Common myeloid progenitor, CD34-positive (primary cell): ENCODE measurements at regions not wholly inside any gene's neighbourhood (a gene's known extent, or its start where the extent isn't known, plus 50 kb on each side); places are given as distances from the start of the nearest gene placed in this dataset.

Experiments used
- CTCF ChIA-PET: fragments of 350-600 bp; sonication (Branson Sonifier 250); formaldehyde crosslinking; loops from one replicate; lab custom pipeline; 2021; ENCODE audit warnings: antibody characterized with exemption; lab: Charles Lee
- POLR2A ChIA-PET: fragments of 350-600 bp; sonication (Branson Sonifier 250); formaldehyde crosslinking; loops from one replicate; lab custom pipeline; 2021; ENCODE audit warnings: antibody characterized with exemption; lab: Charles Lee
- DNase-seq, 3 donors: peaks; one replicate each; pipeline versions ENCODE4 v3.0.0 to v3.0.0-alpha.2; 2013
- H3K27ac ChIP-seq, 2 experiments: 1 replicate in 1 of 2; 2 replicates in 1 of 2; pipeline ENCODE4 v1.7.0; 2013; ENCODE audit warnings: inconsistent platforms in 2 of 2, low read length in 2 of 2, mild to moderate bottlenecking in 2 of 2, low read depth in 1 of 2, moderate library complexity in 1 of 2; ENCODE audit not compliant: severe bottlenecking in 2 of 2, insufficient read depth in 1 of 2, poor library complexity in 1 of 2
- H3K27me3 ChIP-seq, 5 experiments: replicated peaks in 2 of 5; 1 replicate in 3 of 5; 2 replicates in 2 of 5; pipeline versions ENCODE4 v1.6.1 to v1.7.0; 2013; ENCODE audit warnings: low read length in 4 of 5, mild to moderate bottlenecking in 2 of 5, moderate library complexity in 2 of 5, inconsistent platforms in 1 of 5; ENCODE audit not compliant: insufficient read depth in 5 of 5, control insufficient read depth in 4 of 5
- H3K36me3 ChIP-seq, 4 experiments: 1 replicate in 2 of 4; 2 replicates in 2 of 4; pipeline versions ENCODE4 v1.6.1 to v1.7.0; 2013; ENCODE audit warnings: low read length in 3 of 4, control low read depth in 1 of 4, mild to moderate bottlenecking in 1 of 4; ENCODE audit not compliant: control insufficient read depth in 4 of 4, insufficient read depth in 4 of 4
- H3K4me1 ChIP-seq, 4 experiments: 1 replicate in 3 of 4; 2 replicates in 1 of 4; pipeline versions ENCODE4 v1.6.1 to v1.7.1; 2013; ENCODE audit warnings: low read length in 3 of 4, mild to moderate bottlenecking in 3 of 4, control low read depth in 1 of 4, inconsistent platforms in 1 of 4, moderate library complexity in 1 of 4; ENCODE audit not compliant: control insufficient read depth in 4 of 4, insufficient read depth in 4 of 4; ENCODE audit errors: control extremely low read depth in 1 of 4
- H3K4me3 ChIP-seq, 7 experiments: 1 replicate in 4 of 7; 2 replicates in 3 of 7; pipeline versions ENCODE4 v1.5.1 to v1.7.0; 2013; ENCODE audit warnings: mild to moderate bottlenecking in 7 of 7, low read length in 6 of 7, moderate library complexity in 6 of 7, inconsistent platforms in 2 of 7, low read depth in 2 of 7, control low read depth in 1 of 7; ENCODE audit not compliant: insufficient read depth in 4 of 7, control insufficient read depth in 1 of 7; ENCODE audit errors: extremely low read depth in 1 of 7
- H3K9me3 ChIP-seq, 5 experiments: 1 replicate in 4 of 5; 2 replicates in 1 of 5; pipeline versions ENCODE4 v1.6.1 to v1.7.1; 2013; ENCODE audit warnings: low read length in 4 of 5, mild to moderate bottlenecking in 2 of 5, inconsistent platforms in 1 of 5, low read depth in 1 of 5, moderate library complexity in 1 of 5; ENCODE audit not compliant: control insufficient read depth in 4 of 5, insufficient read depth in 2 of 5; ENCODE audit errors: control extremely low read depth in 1 of 5
- WGBS: methylation state at CpG from one replicate; pipeline ENCODE4 v1.1.5; 2013; ENCODE audit not compliant: insufficient coverage; 5-methylcytosine and 5-hydroxymethylcytosine counted together

- POLR2A ChIA-PET: no interaction called here
- peak; percentile 38 to 70 (median 63) for DNase-seq
These were observed 62.5 kb upstream of the SNRK start for GRCh38 chr3:43223670-43224364.

GRCh38 chr3:43222590-43222989 is 63.8 kb upstream of the SNRK start:
- ChIA-PET POLR2A (no interaction called here), CTCF (interaction anchor here (1.0 to 3.2 kb wide), 7 partner anchors 11 to 280 kb away, joined by 3 to 35 read pairs (median 5); no protein-coding TSS in a partner anchor)
- no peak overlapping the region for H3K27ac ChIP-seq
- WGBS: 92% methylated on average over 4 of the region's 4 CpGs
- no peaks in the 10 kb centered on the region for H3K27me3 ChIP-seq
- no peaks in the 10 kb centered on the region for H3K36me3 ChIP-seq
- DNase-seq: no peak
- no peaks in the 10 kb centered on the region for H3K4me1 ChIP-seq
- H3K9me3 ChIP-seq: peaks cover 0 to 8% (median 3%) of the 10 kb centered on the region in 5 experiments
- no peak overlapping the region for H3K4me3 ChIP-seq

More at GRCh38 chr3:43223670-43224364, 62.5 kb upstream of the SNRK start:
- 83% methylated on average over 1 of the region's 3 CpGs for WGBS
- Histone ChIP-seq H3K36me3 (no peaks in the 10 kb centered on the region), H3K4me1 (no peaks in the 10 kb centered on the region), H3K9me3 (peaks cover 0 to 11% (median 3%) of the 10 kb centered on the region in 5 experiments), H3K4me3 (no peak overlapping the region), H3K27me3 (no peaks in the 10 kb centered on the region), H3K27ac (no peak overlapping the region)
- CTCF ChIA-PET: interaction anchor here (0.7 to 3.2 kb wide), 14 partner anchors 10 to 279 kb away, joined by 3 to 35 read pairs (median 4); no protein-coding TSS in a partner anchor

DNA sequence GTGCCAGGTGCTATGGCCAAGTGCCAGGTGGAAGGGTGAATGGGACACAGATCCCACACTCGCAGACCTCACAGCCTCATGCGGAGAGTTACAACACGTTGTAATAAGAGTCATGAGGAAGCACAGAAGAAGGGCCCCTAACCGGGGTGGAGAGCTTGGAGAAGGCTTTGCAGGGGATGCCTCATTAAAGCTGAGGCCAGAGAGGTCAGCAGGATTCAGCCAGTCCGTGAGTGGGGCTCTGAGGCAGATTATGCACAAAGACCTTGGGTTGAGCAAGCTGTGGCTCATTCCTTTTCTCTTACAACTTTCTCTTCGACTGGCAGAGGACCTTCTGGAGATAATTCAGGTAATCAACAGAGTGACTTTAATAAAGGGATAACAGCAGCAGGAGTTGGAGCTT is 65.3 kb upstream of the SNRK start:
- DNase-seq: no peak
- Histone ChIP-seq H3K9me3 (no peaks in the 10 kb centered on the region), H3K36me3 (no peaks in the 10 kb centered on the region), H3K4me3 (no peak overlapping the region), H3K27me3 (no peaks in the 10 kb centered on the region), H3K27ac (no peak overlapping the region), H3K4me1 (peaks cover 0 to 3% (median 0%) of the 10 kb centered on the region in 4 experiments)
- CTCF ChIA-PET: interaction anchor here (1.5 to 3.1 kb wide), 2 partner anchors 64 to 260 kb away, joined by 3 to 8 read pairs; no protein-coding TSS in a partner anchor
- POLR2A ChIA-PET: no interaction called here
- WGBS: 69% methylated on average over 2 of the region's 6 CpGs

- ChIA-PET CTCF (interaction anchor here (1.5 kb wide), 1 partner anchor 154 kb away, joined by 3 read pairs; no protein-coding TSS in a partner anchor), POLR2A (no interaction called here)
- H3K9me3 ChIP-seq: no peaks in the 10 kb centered on the region
- no peaks in the 10 kb centered on the region for H3K36me3 ChIP-seq
- no peak for DNase-seq
- H3K27me3 ChIP-seq: no peaks in the 10 kb centered on the region
- no peak overlapping the region for H3K27ac ChIP-seq
- peaks cover 0 to 3% (median 0%) of the 10 kb centered on the region in 4 experiments for H3K4me1 ChIP-seq
- no peak overlapping the region for H3K4me3 ChIP-seq
- 97% methylated on average over 3 of the region's 3 CpGs for WGBS
These were observed 66.7 kb upstream of the SNRK start for GRCh38 chr3:43219616-43220015.

GRCh38 chr3:43218921-43219320 is 67.4 kb upstream of the SNRK start:
- H3K27me3 ChIP-seq: no peaks in the 10 kb centered on the region
- ChIA-PET POLR2A (interaction anchor here (0.6 kb wide), 1 partner anchor 262 kb away, joined by 3 read pairs; no protein-coding TSS in a partner anchor), CTCF (interaction anchor here (1.5 kb wide), 1 partner anchor 154 kb away, joined by 3 read pairs; no protein-coding TSS in a partner anchor)
- peaks cover 0 to 3% (median 0%) of the 10 kb centered on the region in 4 experiments for H3K4me1 ChIP-seq
- H3K9me3 ChIP-seq: no peaks in the 10 kb centered on the region
- no peak for DNase-seq
- no peak overlapping the region for H3K27ac ChIP-seq
- 94% methylated on average over 2 of the region's 2 CpGs for WGBS
- no peaks in the 10 kb centered on the region for H3K36me3 ChIP-seq
- H3K4me3 ChIP-seq: no peak overlapping the region

DNA sequence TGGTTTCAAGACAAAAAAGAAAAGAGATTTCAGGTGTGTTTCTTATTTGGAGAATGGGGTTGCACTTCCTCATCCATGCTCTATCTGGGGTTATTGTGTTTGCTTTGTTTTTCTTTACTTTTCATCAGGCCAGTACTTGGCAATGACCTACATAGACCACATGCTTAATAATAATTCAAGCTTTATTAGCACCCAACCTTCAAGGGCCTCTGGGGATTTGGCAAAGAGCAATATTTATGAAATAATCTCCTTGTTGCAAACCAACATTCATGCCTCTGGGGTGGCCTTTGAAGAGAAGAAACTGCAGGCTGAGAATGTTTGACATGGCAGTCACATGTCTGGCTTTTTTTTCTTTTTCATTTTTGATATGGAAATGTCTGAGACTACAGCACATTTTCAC is 68.2 kb upstream of the SNRK start:
- POLR2A ChIA-PET: no interaction called here
- Histone ChIP-seq H3K4me1 (peaks cover 0 to 3% (median 0%) of the 10 kb centered on the region in 4 experiments), H3K36me3 (no peaks in the 10 kb centered on the region), H3K27ac (no peak overlapping the region), H3K27me3 (no peaks in the 10 kb centered on the region), H3K4me3 (no peak overlapping the region), H3K9me3 (no peaks in the 10 kb centered on the region)
- DNase-seq: no peak
- CTCF ChIA-PET: interaction anchor here (1.5 kb wide), 1 partner anchor 155 kb away, joined by 3 read pairs; no protein-coding TSS in a partner anchor

- DNase-seq: no peak
These were observed 68.7 kb upstream of the SNRK start for GRCh38 chr3:43217633-43218032.

More at GRCh38 chr3:43217633-43218032, 68.7 kb upstream of the SNRK start:
- Histone ChIP-seq H3K27me3 (no peaks in the 10 kb centered on the region), H3K36me3 (no peaks in the 10 kb centered on the region), H3K27ac (no peak overlapping the region), H3K4me3 (no peak overlapping the region), H3K9me3 (no peaks in the 10 kb centered on the region), H3K4me1 (peaks cover 0 to 3% (median 0%) of the 10 kb centered on the region in 4 experiments)
- 96% methylated on average over 4 of the region's 4 CpGs for WGBS
- ChIA-PET CTCF (no interaction called here), POLR2A (no interaction called here)
